NCI-H146 (cell line): ENCODE measurements at regions not wholly inside any gene's neighbourhood (a gene's known extent, or its start where the extent isn't known, plus 50 kb on each side); places are given as distances from the start of the nearest gene placed in this dataset.

ENCODE experiments used
- DNase-seq: peaks from one replicate; lab custom pipeline; 2025; lab: John Stamatoyannopoulos, UW

- no peak for DNase-seq
These were observed 247.2 kb upstream of the EPHA5 start for GRCh38 chr4:65917486-65917885.

- DNase-seq: no peak
These were observed 241.4 kb upstream of the EPHA5 start for GRCh38 chr4:65911720-65912119.

DNA sequence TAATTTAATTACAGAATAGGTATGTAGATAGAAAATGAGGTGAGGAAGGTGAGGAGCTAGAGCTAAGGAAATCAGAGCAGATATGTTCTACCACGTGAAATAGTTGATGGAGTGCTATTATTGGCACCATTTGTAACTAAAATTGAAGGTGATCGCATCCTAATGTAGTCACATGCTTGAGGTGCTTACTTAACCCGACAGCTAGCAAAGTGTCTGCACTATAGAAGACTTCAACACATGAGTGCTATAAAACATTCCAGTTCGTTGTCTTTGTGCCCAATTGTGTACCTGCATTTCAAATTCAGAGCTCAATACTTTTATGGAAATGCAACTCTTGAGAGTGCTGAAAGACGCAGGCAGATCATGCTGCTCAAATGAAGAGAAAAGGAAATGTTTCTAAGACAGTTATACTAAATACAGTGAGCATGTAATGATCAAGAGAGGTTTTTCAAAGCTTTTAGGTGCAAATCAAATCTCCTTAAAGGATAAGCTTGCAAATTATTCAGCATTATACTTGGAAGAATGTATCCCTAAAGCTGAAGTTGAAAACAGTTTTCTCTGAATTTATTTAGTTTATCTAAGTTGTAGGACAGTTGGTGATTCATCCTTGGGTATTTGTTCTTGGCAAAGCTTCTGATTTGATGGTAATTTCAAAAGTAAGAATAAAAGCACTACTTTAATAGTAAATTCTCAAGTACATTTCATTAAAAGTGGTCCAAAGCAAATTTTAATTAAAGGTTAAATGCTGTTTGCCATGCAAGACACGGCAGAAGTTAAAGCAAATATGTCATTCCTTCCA, 223.9 kb upstream of the EPHA5 start:
- DNase-seq: no peak

GRCh38 chr4:65893271-65893670, 223.0 kb upstream of the EPHA5 start:
- no peak for DNase-seq

GRCh38 chr4:65880594-65880993, 210.3 kb upstream of the EPHA5 start:
- DNase-seq: no peak

GRCh38 chr4:65868096-65868824, 198.0 kb upstream of the EPHA5 start:
- DNase-seq: no peak

DNA sequence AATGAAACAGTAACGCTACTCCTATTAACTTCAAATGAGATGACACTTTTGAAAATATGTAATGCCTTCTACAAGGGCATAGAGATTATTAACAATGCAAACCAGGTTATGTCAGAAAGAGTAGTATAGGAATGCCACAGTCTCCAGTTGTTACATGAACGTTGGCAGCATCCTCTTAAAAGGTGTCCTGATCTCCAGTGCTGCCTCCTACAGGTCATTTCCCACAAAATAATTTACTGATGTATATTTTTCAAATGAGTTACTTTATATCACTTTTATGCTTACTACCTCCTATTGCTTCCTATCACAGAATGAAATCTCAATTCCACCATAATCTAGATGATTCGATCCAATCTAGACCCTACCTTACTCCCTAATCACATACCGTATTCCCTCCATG, 195.2 kb upstream of the EPHA5 start:
- no peak for DNase-seq

GRCh38 chr4:65861993-65862392, 191.7 kb upstream of the EPHA5 start:
- no peak for DNase-seq

DNA sequence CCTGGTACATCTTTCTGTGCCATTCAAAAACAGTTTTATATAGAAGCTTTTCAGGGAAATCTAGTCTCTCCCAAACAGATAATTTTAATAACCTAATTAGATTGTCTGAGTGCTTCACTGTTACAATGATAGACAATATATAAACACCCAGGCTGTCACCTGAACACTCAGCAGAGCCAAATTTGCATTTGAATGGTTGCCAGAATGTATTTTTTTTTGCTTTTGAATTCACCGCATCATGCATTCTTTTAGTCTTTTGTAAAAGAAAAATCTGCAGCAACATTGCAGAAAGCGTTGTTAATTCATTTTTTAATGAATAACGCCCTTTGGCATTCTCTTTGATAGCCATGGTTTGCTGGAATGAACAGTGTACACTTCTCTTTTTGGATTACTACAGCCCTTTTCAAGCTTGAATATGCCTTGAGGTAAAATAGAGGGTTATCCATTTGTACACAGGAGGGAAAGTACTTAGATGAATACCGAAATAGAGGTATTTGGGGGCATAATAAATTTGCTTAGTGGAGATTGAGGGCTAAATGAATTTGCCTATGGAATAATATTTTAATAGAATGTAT, 175.0 kb upstream of the EPHA5 start:
- DNase-seq: no peak

DNA sequence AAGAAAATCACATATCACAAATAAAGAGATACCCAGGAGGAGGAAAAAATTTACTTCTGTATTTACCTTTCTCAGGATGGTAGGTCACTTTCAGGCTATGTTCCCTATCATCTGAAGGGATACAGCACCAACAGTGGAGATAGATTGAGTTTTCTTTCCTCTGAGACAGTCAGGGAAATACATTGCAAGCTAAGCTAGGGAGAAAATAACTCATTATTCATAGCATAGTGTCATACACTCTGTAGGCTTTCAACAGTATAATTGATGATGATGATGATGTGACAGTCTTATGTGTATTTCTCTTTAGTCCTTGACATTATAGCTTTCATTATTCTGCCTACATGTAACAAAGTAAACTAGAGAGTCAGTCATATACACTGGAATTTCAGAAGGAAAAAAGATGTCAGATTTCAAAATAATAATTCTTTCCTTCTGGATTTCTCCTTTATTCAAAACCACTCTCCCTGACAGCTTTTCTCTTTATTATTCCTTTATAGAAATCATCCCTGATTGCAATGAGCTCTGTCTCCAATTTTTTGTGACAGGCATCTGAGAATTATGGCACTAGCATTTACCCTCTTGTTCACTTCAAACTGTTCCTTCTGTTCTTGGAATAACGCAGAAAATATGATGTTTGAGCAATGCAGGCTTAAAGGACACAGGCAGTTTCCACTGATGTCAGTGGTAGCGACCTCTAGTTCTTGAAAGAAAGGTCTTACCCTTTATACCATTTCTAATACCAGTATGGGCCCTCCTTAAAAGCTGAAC, 169.1 kb upstream of the EPHA5 start:
- DNase-seq: no peak

GRCh38 chr4:65834707-65835106, 164.4 kb upstream of the EPHA5 start:
- DNase-seq: no peak

GRCh38 chr4:65831828-65832227, 161.5 kb upstream of the EPHA5 start:
- DNase-seq: no peak

DNA sequence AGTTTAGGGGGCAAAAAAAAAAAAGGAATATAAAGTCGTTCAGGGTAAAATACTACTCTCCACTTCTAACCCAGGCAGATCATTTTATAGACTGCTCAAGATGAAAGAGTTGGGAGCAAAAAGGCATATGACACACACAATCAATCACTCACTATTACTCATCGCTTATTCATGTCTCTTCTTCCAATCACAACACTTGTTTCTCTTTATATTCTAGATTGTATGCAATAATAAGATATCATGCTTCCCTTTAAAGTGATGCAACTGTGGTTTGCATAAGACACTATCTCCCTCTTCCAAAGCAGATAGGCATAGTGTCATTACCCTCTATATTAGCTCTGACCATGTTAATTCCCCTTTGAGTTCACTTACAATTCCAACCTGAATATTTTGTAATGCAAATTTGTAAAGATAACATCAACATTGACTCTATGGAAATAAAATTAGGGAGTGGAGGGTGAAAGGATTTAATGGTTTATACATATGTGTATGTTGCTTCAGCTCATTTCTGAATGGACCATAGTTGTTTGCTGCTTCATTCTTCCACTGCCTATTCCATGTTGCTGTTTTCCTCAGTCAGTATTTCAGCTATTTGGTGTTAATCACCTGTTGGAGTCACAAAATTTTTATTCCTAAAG, 154.9 kb upstream of the EPHA5 start:
- DNase-seq: no peak

DNA sequence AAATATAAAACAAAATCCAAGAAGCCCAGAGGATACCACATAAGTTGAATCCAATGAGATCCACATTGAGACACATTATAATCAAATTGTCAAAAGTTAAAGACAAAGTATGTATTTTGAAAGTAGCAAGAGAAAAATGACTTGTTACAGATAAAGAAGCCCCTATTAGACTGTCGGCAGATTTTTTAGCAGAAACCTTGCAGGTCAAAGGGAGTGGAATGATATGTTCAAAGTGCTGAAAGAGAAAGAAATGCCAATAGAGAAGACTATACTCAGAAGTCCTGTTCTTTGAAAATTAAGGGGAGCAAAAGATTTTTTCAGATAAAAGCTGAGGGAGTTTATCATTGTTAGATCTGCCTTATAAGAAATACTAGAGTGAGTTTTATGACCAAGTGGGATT, 148.9 kb upstream of the EPHA5 start:
- no peak for DNase-seq

- no peak for DNase-seq
These were observed 135.6 kb upstream of the EPHA5 start for GRCh38 chr4:65805936-65806335.

GRCh38 chr4:65799513-65799912, 129.2 kb upstream of the EPHA5 start:
- DNase-seq: no peak

DNA sequence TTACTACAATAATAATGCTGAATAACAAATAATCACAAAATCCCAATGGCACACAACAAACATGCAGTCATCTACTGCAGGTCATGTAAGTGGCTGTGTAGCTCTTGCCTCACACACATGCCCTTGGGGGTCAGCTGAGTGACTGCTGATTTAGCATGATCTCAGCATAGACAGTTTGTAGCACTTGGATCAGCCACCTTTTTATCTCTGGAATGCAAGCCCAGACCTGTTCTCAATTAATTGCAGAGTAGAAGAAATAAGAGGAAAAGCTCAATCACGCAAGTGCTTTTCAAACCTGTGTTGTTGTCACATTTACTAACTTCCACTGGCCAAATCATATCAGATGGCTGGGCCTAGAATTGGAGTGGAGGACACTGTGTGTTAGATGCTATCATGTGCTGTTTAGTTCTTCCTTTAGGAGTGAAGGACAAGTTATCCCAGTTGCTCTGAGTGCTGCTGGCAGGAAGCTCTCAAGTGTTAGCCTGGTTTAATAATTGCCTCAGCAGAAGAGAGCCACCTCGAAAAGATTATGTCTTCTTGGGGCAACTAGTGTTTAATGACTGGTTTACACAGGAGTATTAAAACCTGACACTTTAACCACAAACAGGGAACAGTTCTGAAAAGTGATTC, 128.3 kb upstream of the EPHA5 start:
- DNase-seq: no peak

GRCh38 chr4:65791812-65792308, 121.6 kb upstream of the EPHA5 start:
- DNase-seq: no peak

DNA sequence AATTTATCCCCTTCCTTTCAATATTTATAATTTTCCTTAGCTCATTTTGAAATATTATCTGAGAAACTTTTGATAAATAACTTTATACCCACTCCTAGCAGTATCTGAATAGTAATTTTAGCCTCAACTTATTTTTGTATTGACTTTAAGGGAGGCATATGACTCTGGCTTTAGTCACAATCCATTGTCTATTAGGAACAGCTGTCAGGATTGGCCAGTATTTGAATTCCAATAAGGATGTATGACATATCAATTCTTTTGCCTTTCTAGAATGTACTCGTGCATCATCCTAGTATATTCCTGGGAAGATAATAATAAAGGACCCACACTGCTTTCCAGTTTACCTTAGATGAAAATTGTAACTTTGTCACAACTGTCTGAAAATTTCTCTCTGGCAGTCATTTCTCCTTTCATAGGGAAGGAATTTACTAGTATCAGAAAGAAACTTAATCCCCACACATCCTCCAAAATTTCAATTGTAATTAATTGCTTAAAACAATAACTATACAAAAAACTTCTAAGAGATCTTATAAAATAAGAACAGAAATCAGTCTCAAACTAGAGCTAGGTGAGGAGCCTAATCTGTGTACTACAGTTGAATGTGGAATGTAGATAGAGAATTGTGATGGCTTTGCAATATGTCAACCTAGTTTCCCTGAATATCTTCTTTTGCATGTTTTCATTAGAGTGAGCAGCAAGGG, 121.0 kb upstream of the EPHA5 start:
- DNase-seq: no peak

DNA sequence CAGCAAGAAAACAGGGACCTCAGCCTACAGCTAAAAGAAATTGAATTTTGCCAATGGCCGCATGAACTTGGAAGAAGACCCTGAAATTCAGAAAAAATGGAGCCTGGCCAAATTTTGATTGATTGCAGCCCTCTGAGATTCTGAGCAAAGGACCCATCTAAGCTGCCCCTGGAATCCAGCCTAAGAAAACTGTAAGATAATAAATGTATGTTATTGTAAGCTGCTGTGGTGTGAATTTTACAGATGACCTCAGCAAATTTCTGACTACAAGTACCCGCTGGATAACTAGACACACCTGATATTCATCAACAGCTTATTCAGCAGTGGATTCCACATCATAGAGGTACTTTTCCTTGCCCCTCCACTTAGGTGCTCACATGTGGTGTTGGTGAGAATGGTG, 119.5 kb upstream of the EPHA5 start:
- DNase-seq: no peak

GRCh38 chr4:65789341-65789740, 119.1 kb upstream of the EPHA5 start:
- DNase-seq: no peak
